MM.1S (cell line): ENCODE measurements at regions not wholly inside any gene's neighbourhood (a gene's known extent, or its start where the extent isn't known, plus 50 kb on each side); places are given as distances from the start of the nearest gene placed in this dataset.

Experiments used
- DNase-seq: peaks from one replicate; pipeline ENCODE4 v3.0.0-alpha.2; 2015
- H2AFZ ChIP-seq: fragments of 300-600 bp; sonication (generic); 2 replicates; pipeline ENCODE4 v1.6.0; 2016; ENCODE audit warnings: antibody characterized with exemption, low read length
- H3F3A ChIP-seq: fragments of 300-600 bp; sonication (generic); 2 replicates; pipeline ENCODE4 v1.6.1; 2016; ENCODE audit warnings: mild to moderate bottlenecking, antibody characterized with exemption, low read length, moderate library complexity, mixed read lengths; ENCODE audit not compliant: insufficient read depth
- H3K27ac ChIP-seq: fragments of 300-600 bp; sonication (generic); 2 replicates; pipeline ENCODE4 v1.5.1; 2016; ENCODE audit warnings: mild to moderate bottlenecking, low read length
- H3K27me3 ChIP-seq: fragments of 300-600 bp; sonication (generic); replicated peaks from 2 replicates; pipeline ENCODE4 v1.6.0; 2016; ENCODE audit warnings: low read length; ENCODE audit not compliant: insufficient read depth
- H3K36me3 ChIP-seq: fragments of 300-600 bp; sonication (generic); replicated peaks from 2 replicates; pipeline ENCODE4 v1.6.1; 2016; ENCODE audit warnings: mild to moderate bottlenecking, low read length, mixed read lengths; ENCODE audit not compliant: insufficient read depth
- H3K4me1 ChIP-seq: fragments of 300-600 bp; sonication (generic); 2 replicates; pipeline ENCODE4 v1.6.1; 2016; ENCODE audit warnings: low read length, mixed read lengths
- H3K4me2 ChIP-seq: fragments of 300-600 bp; sonication (generic); 2 replicates; pipeline ENCODE4 v1.6.0; 2016; ENCODE audit warnings: low read depth, low read length
- H3K4me3 ChIP-seq: fragments of 300-600 bp; sonication (generic); 2 replicates; pipeline ENCODE4 v1.5.1; 2016; ENCODE audit warnings: low read length, mixed read lengths
- H3K79me2 ChIP-seq: fragments of 300-600 bp; sonication (generic); 2 replicates; pipeline ENCODE4 v1.6.1; 2016; ENCODE audit warnings: mixed run types, low read length, mixed read lengths
- H3K9ac ChIP-seq: fragments of 300-600 bp; sonication (generic); 2 replicates; pipeline ENCODE4 v1.6.1; 2016; ENCODE audit warnings: low read length, mixed read lengths
- H3K9me2 ChIP-seq: fragments of 300-600 bp; sonication (generic); replicated peaks from 2 replicates; pipeline ENCODE4 v1.6.1; 2016; ENCODE audit warnings: mild to moderate bottlenecking, low read length, mixed read lengths; ENCODE audit not compliant: insufficient read depth
- H3K9me3 ChIP-seq: fragments of 300-600 bp; sonication (generic); replicated peaks from 2 replicates; pipeline ENCODE4 v1.6.1; 2016; ENCODE audit warnings: mild to moderate bottlenecking, low read length, mixed read lengths; ENCODE audit not compliant: insufficient read depth
- H4K20me1 ChIP-seq: fragments of 300-600 bp; sonication (generic); 2 replicates; pipeline ENCODE4 v1.6.1; 2016; ENCODE audit warnings: mild to moderate bottlenecking, low read length, moderate library complexity, mixed read lengths; ENCODE audit not compliant: insufficient read depth
- CTCF ChIP-seq: fragments of 300-600 bp; sonication (generic); IDR thresholded peaks from 2 replicates; pipeline ENCODE4 v1.5.1; 2016; ENCODE audit warnings: antibody characterized with exemption, low read length, mixed read lengths
- EZH2 ChIP-seq: fragments of 300-600 bp; sonication (generic); optimal IDR thresholded peaks from 2 replicates; pipeline ENCODE3; 2017; ENCODE audit warnings: low read depth, mild to moderate bottlenecking, antibody characterized with exemption, low read length, mixed read lengths
- EZH2phosphoT487 ChIP-seq: fragments of 300-600 bp; sonication (generic); IDR thresholded peaks from 2 replicates; pipeline ENCODE4 v1.6.1; 2018; ENCODE audit warnings: antibody characterized with exemption, low read length

- Histone ChIP-seq H3K36me3 (no peaks in the 10 kb centered on the region), H3F3A (no peaks in the 10 kb centered on the region), H3K4me2 (no peak overlapping the region), H3K9me2 (no peaks in the 10 kb centered on the region), H3K9me3 (no peaks in the 10 kb centered on the region), H3K27me3 (peaks cover 60% of the 10 kb centered on the region), H3K4me1 (no peaks in the 10 kb centered on the region), H2AFZ (no peak overlapping the region), H4K20me1 (no peaks in the 10 kb centered on the region), H3K27ac (no peak overlapping the region), H3K4me3 (no peak overlapping the region), H3K79me2 (no peaks in the 10 kb centered on the region), H3K9ac (no peak overlapping the region)
- TF ChIP-seq EZH2phosphoT487 (no peak), CTCF (no peak), EZH2 (no peak)
- DNase-seq = no peak
These were observed 221.4 kb downstream of the PTPRU start for GRCh38 chr1:29457496-29458368.

GRCh38 chr1:29456685-29457435, 220.5 kb downstream of the PTPRU start:
- no peaks in the 10 kb centered on the region for H3K9me3 ChIP-seq
- H3K27ac ChIP-seq = no peak overlapping the region
- no peaks in the 10 kb centered on the region for H3K4me1 ChIP-seq
- H4K20me1 ChIP-seq = no peaks in the 10 kb centered on the region
- peaks cover 51% of the 10 kb centered on the region for H3K27me3 ChIP-seq
- no peak overlapping the region for H3K4me2 ChIP-seq
- H3K4me3 ChIP-seq = no peak overlapping the region
- no peaks in the 10 kb centered on the region for H3F3A ChIP-seq
- no peak overlapping the region for H2AFZ ChIP-seq
- no peak overlapping the region for H3K9ac ChIP-seq
- H3K79me2 ChIP-seq = no peaks in the 10 kb centered on the region
- DNase-seq = no peak
- H3K36me3 ChIP-seq = no peaks in the 10 kb centered on the region
- TF ChIP-seq EZH2phosphoT487 (no peak), CTCF (no peak), EZH2 (no peak)
- no peaks in the 10 kb centered on the region for H3K9me2 ChIP-seq

DNA sequence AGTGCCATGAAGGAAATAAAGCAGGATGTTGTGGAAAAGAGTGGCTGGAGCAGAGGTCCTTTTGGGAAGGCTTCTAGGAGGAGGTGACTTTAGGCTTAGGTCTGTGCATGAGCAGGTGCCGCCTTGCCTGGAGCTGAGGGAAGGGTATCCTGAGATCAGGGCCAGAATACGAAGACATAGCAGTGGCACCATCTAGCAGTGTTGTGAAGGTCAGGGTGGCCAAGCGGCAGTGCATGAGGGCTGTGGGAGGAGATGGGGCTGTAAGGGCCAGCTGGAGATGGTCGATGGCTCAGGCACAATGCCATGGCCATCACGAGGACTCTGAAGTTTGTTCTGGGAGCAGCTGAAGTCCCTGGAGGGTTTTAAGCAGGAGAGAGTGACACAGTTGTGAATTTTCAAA, 219.5 kb downstream of the PTPRU start:
- Histone ChIP-seq H3K9me2 (no peaks in the 10 kb centered on the region), H3K9me3 (no peaks in the 10 kb centered on the region), H3K36me3 (no peaks in the 10 kb centered on the region), H3K4me2 (no peak overlapping the region), H3K27me3 (peaks cover 46% of the 10 kb centered on the region), H3K4me1 (no peaks in the 10 kb centered on the region), H3K9ac (no peak overlapping the region), H3K79me2 (no peaks in the 10 kb centered on the region), H3K27ac (no peak overlapping the region), H2AFZ (no peak overlapping the region), H3K4me3 (no peak overlapping the region), H3F3A (no peaks in the 10 kb centered on the region), H4K20me1 (no peaks in the 10 kb centered on the region)
- DNase-seq = no peak
- TF ChIP-seq EZH2phosphoT487 (no peak), CTCF (no peak), EZH2 (no peak)
